PC-3 (cell line): ENCODE measurements at regions not wholly inside any gene's neighbourhood (a gene's known extent, or its start where the extent isn't known, plus 50 kb on each side); places are given as distances from the start of the nearest gene placed in this dataset.

Experiments used
- EZH2 ChIP-seq: fragments of 300-600 bp; sonication (generic); IDR thresholded peaks from one replicate; pipeline ENCODE4 v1.6.1; 2017; ENCODE audit warnings: antibody characterized with exemption, mild to moderate bottlenecking, low read length; ENCODE audit not compliant: unreplicated experiment
- TF ChIP-seq, protein P1 (sequence below): fragments of 300-600 bp; sonication (generic); conservative IDR thresholded peaks from 2 replicates; pipeline ENCODE4 v1.5.1; 2017; ENCODE audit warnings: antibody characterized with exemption, low read depth, mild to moderate bottlenecking, low read length

DNA sequence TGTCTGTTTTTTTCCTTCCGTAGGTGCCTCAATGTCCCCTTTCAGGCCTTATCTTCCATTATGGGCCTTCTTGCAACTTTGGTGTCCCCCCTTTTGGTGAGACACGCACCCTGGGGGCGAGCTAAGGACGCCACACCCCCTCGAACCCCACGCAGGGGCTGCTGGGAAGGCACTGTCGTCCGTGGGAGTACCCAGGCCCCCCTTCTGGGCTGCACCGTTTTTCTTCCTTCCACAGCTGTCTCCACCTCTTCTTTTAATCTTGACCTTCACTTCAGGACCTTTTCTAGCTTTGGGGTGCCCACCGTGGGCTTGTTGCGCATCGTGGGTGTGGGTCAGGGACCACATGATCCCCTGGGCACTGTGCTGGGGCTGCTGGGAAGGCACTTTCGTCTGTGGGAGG, 271.8 kb downstream of the ALG10 start:
- TF ChIP-seq, protein P1, sequence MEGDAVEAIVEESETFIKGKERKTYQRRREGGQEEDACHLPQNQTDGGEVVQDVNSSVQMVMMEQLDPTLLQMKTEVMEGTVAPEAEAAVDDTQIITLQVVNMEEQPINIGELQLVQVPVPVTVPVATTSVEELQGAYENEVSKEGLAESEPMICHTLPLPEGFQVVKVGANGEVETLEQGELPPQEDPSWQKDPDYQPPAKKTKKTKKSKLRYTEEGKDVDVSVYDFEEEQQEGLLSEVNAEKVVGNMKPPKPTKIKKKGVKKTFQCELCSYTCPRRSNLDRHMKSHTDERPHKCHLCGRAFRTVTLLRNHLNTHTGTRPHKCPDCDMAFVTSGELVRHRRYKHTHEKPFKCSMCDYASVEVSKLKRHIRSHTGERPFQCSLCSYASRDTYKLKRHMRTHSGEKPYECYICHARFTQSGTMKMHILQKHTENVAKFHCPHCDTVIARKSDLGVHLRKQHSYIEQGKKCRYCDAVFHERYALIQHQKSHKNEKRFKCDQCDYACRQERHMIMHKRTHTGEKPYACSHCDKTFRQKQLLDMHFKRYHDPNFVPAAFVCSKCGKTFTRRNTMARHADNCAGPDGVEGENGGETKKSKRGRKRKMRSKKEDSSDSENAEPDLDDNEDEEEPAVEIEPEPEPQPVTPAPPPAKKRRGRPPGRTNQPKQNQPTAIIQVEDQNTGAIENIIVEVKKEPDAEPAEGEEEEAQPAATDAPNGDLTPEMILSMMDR = no peak
- TF ChIP-seq EZH2 = no peak
